ENCODE measurements at regions not wholly inside any gene's neighbourhood (a gene's known extent, or its start where the extent isn't known, plus 50 kb on each side); places are given as distances from the start of the nearest gene placed in this dataset.

DNA sequence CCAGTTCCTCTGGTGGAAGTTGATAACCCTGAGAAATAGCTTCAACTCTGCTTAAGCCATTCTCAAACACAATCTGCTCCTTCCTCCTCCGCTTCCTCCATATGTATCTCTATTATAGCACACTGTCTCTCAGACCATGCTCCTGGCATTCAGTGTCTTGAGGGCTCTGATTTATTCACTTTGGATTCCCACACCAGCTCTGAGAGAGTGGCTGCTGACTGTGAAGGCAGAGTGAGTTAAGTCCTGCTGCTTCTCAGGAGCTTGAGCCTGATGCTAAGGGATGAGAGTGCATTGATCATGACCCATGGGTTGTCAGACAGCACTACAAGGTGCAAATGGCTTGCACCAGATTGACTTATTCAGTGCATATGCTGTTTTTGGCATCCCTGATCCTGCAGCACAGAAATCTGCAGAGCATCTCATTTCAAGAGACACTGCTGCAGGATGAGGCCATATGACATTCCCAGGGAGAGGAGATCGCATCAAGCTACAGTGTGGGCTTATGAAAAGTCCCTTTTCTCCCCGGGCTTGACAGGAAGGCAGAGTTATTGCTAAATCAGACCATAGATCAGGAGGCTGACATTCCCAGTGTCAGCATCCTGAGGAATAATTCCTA, 500.5 kb upstream of the RAB6C start:
- H3K27ac Mint-ChIP-seq: no peak overlapping the region
- H3K9me3 Mint-ChIP-seq (ENCODE audit: low read depth): peaks cover 3% of the 10 kb centered on the region
- peaks cover 32% of the 10 kb centered on the region for H3K27me3 Mint-ChIP-seq
- no peaks in the 10 kb centered on the region for H3K36me3 Mint-ChIP-seq (ENCODE audit: insufficient read depth)
- peaks cover 1% of the 10 kb centered on the region for H3K4me1 Mint-ChIP-seq (ENCODE audit: low read depth)
- TF ChIP-seq, protein P1, sequence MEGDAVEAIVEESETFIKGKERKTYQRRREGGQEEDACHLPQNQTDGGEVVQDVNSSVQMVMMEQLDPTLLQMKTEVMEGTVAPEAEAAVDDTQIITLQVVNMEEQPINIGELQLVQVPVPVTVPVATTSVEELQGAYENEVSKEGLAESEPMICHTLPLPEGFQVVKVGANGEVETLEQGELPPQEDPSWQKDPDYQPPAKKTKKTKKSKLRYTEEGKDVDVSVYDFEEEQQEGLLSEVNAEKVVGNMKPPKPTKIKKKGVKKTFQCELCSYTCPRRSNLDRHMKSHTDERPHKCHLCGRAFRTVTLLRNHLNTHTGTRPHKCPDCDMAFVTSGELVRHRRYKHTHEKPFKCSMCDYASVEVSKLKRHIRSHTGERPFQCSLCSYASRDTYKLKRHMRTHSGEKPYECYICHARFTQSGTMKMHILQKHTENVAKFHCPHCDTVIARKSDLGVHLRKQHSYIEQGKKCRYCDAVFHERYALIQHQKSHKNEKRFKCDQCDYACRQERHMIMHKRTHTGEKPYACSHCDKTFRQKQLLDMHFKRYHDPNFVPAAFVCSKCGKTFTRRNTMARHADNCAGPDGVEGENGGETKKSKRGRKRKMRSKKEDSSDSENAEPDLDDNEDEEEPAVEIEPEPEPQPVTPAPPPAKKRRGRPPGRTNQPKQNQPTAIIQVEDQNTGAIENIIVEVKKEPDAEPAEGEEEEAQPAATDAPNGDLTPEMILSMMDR (IDR thresholded peaks at IDR 0.05; ENCODE audit: unreplicated experiment): no peak
- H3K4me3 Mint-ChIP-seq (ENCODE audit: low read depth): no peak overlapping the region
- DNase-seq (ENCODE audit: low spot score, unreplicated experiment): no peak

DNA sequence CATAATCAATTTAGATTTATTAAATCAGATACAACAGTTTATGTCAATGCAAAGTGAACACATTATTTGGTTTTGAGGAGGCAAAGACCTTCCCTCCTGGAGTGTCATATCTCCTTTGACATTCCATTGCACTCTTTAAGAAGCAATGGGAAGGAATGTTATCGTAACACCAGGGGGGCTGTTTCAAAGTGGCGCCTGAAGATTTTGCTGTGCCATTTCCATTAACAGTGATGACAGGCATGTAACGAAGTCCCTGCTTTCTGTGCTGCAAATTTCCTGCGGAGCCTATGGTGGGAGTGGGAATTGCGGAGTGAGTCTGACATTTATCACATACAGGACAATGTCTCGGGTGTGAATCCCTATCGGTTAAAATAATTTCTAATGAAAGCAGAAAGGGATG, 499.6 kb upstream of the RAB6C start:
- Mint-ChIP-seq H3K9me3 (ENCODE audit: low read depth) (peaks cover 3% of the 10 kb centered on the region), H3K27me3 (peaks cover 32% of the 10 kb centered on the region), H3K36me3 (ENCODE audit: insufficient read depth) (no peaks in the 10 kb centered on the region), H3K4me1 (ENCODE audit: low read depth) (peaks cover 1% of the 10 kb centered on the region), H3K4me3 (ENCODE audit: low read depth) (no peak overlapping the region), H3K27ac (no peak overlapping the region)
- TF ChIP-seq, protein P1 (IDR thresholded peaks at IDR 0.05; ENCODE audit: unreplicated experiment): no peak
- no peak for DNase-seq (ENCODE audit: low spot score, unreplicated experiment)

DNA sequence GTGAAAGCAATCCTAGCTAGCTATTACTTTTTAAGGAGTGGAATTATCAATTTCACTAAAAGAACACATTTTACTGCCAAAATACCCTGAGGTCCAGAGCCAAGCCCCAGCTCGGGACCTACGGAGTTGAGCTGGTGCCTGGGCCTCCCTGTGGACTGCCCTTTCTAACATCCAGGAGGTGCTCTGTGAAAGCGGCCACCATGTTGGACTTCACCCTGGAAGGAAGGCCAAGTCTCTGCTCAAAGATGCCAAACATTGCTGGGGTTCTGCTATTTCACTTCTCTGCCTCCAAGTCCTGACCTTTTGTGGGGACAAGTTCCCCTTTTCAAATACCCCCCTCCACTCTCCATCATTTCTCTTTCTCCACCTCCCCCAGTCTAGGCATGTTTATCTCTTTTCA, 498.7 kb upstream of the RAB6C start:
- Mint-ChIP-seq H3K4me3 (ENCODE audit: low read depth) (no peak overlapping the region), H3K27ac (no peak overlapping the region)
- TF ChIP-seq, protein P1 (IDR thresholded peaks at IDR 0.05; ENCODE audit: unreplicated experiment): no peak

DNA sequence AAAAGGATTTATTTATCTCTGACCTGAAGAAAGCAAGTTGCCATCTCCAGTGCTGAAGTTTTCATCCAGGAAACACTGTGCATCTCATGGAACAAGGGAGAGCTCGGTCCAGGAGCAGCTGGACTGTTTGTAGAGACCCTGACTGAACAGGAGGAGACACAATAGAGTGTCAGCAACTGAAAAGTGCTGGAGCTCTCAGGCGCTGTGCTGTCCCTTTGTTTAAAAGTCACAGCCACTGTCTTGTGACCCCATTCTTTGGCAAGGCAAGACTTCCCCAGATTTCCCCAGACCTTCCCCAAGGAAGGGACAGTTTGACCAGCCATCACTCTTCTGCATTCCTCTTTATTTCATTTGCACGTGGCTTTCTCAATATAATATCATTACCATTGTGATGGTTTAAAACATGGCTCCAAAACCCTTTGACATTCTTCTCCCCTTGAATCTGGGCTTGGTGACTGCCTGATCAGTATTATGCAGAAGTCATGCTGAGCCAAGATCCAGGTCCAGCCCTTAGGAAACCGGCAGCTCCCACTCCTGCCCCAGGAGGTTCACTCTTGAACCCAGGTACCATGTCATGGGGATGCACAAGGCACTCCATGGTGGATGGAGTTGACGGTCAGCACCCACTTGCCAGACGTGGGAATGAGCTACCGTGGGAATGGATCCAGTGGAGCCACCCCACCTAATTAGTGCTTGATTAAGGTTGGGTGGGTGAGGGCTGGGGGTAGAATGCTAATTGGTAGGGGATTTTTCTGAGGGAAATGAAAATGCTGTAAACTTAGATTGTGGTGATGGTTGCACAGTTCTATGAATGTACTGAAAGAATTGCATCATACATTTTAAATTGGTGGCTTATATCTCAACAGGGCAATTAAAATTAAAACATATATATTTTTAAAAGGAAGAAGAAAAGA, 497.9 kb upstream of the RAB6C start:
- Mint-ChIP-seq H3K27ac (no peak overlapping the region), H3K4me1 (ENCODE audit: low read depth) (peaks cover 2% of the 10 kb centered on the region), H3K4me3 (ENCODE audit: low read depth) (no peak overlapping the region), H3K36me3 (ENCODE audit: insufficient read depth) (no peaks in the 10 kb centered on the region), H3K9me3 (ENCODE audit: low read depth) (no peaks in the 10 kb centered on the region), H3K27me3 (peaks cover 32% of the 10 kb centered on the region)
- TF ChIP-seq, protein P1 (IDR thresholded peaks at IDR 0.05; ENCODE audit: unreplicated experiment): no peak
- DNase-seq (ENCODE audit: low spot score, unreplicated experiment): no peak

More for the DNA sequence above, 498.7 kb upstream of the RAB6C start:
- no peak for DNase-seq (ENCODE audit: low spot score, unreplicated experiment)
- Mint-ChIP-seq H3K9me3 (ENCODE audit: low read depth) (no peaks in the 10 kb centered on the region), H3K27me3 (peaks cover 32% of the 10 kb centered on the region), H3K36me3 (ENCODE audit: insufficient read depth) (no peaks in the 10 kb centered on the region), H3K4me1 (ENCODE audit: low read depth) (peaks cover 2% of the 10 kb centered on the region)

DNA sequence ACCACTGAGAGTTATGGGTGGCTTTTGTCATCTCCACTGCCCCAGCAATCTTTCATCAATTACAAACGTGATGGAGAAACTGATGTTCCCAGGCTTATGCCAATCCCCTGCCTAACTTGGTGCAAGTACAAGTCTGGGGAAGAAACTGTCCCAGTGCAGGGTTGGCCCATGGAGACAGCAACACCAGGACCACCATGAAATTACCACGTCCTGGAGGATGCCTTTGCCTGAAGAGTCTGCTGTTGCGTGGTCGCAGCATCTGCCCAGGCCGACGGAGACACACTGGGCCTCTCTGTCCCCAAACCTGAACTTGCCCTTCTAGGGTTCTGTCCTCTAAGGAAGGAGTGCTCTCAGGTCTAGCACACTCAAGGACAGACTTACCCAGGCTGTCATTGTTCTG, 496.8 kb upstream of the RAB6C start:
- no peak overlapping the region for H3K4me3 Mint-ChIP-seq (ENCODE audit: low read depth)
- peaks cover 32% of the 10 kb centered on the region for H3K27me3 Mint-ChIP-seq
- H3K9me3 Mint-ChIP-seq (ENCODE audit: low read depth): no peaks in the 10 kb centered on the region
- H3K36me3 Mint-ChIP-seq (ENCODE audit: insufficient read depth): no peaks in the 10 kb centered on the region
- H3K27ac Mint-ChIP-seq: no peak overlapping the region
- no peak for DNase-seq (ENCODE audit: low spot score, unreplicated experiment)
- H3K4me1 Mint-ChIP-seq (ENCODE audit: low read depth): peaks cover 2% of the 10 kb centered on the region
- TF ChIP-seq, protein P1 (IDR thresholded peaks at IDR 0.05; ENCODE audit: unreplicated experiment): no peak
